Suppressor macrophage treated with lipopolysaccharide for 1 hour (primary cell): ENCODE measurements at regions not wholly inside any gene's neighbourhood (a gene's known extent, or its start where the extent isn't known, plus 50 kb on each side); places are given as distances from the start of the nearest gene placed in this dataset.
"Not testable (repeated sequence)": the region's sequence is repeated elsewhere in the genome, so short reads cannot be mapped to it uniquely, and the experiment has no call there.

ENCODE experiments used
- DNase-seq, 3 donors: peaks; one replicate each; pipeline ENCODE4 v3.0.0-alpha.2; 2020 to 2022

- DNase-seq: no peak
Measured at GRCh38 chr7:86199881-86200614, 443.7 kb upstream of the GRM3 start.

GRCh38 chr7:86190351-86190750 lies 453.4 kb upstream of the GRM3 start:
- DNase-seq: no peak

- no peak for DNase-seq
Measured at GRCh38 chr7:86181474-86181873, 462.2 kb upstream of the GRM3 start.

GRCh38 chr7:86164827-86165226 lies 478.9 kb upstream of the GRM3 start:
- no peak for DNase-seq

GRCh38 chr7:86158111-86158510 lies 485.6 kb upstream of the GRM3 start:
- no peak for DNase-seq

GRCh38 chr7:86155623-86156022 lies 488.1 kb upstream of the GRM3 start:
- DNase-seq: no peak

- DNase-seq: no peak
Measured at GRCh38 chr7:86152926-86153325, 490.8 kb upstream of the GRM3 start.

- DNase-seq: no peak
Measured at GRCh38 chr7:86149024-86149665, 494.6 kb upstream of the GRM3 start.

GRCh38 chr7:86148501-86148900 lies 495.2 kb upstream of the GRM3 start:
- DNase-seq: no peak

- DNase-seq: no peak
Measured at GRCh38 chr7:86137343-86137742, 506.4 kb upstream of the GRM3 start.

- no peak for DNase-seq
Measured at GRCh38 chr7:86130268-86130667, 513.4 kb upstream of the GRM3 start.

GRCh38 chr7:86123476-86123875 lies 520.2 kb upstream of the GRM3 start:
- no peak for DNase-seq

- no peak for DNase-seq
Measured at GRCh38 chr7:86094166-86094669, 549.5 kb upstream of the GRM3 start.

GRCh38 chr7:86091369-86091768 lies 552.3 kb upstream of the GRM3 start:
- DNase-seq: no peak

- no peak for DNase-seq
Measured at GRCh38 chr7:86089455-86089854, 554.3 kb upstream of the GRM3 start.

- DNase-seq: not testable (repeated sequence)
Measured at GRCh38 chr7:86064572-86064971, 579.1 kb upstream of the GRM3 start.

- no peak for DNase-seq
Measured at GRCh38 chr7:86058649-86059048, 585.1 kb upstream of the GRM3 start.

- DNase-seq: no peak
Measured at GRCh38 chr7:86050918-86051317, 592.8 kb upstream of the GRM3 start.

- no peak for DNase-seq
Measured at GRCh38 chr7:86049910-86050309, 593.8 kb upstream of the GRM3 start.

- DNase-seq: not testable (repeated sequence)
Measured at GRCh38 chr7:86045197-86045596, 598.5 kb upstream of the GRM3 start.

- no peak for DNase-seq
Measured at GRCh38 chr7:86025807-86026206, 617.9 kb upstream of the GRM3 start.

GRCh38 chr7:86013662-86014061 lies 630.0 kb upstream of the GRM3 start:
- no peak for DNase-seq

GRCh38 chr7:86012971-86013370 lies 630.7 kb upstream of the GRM3 start:
- no peak for DNase-seq

GRCh38 chr7:86008898-86009297 lies 634.8 kb upstream of the GRM3 start:
- no peak for DNase-seq

- DNase-seq: no peak
Measured at GRCh38 chr7:86006909-86007308, 636.8 kb upstream of the GRM3 start.
